H9 (cell line): ENCODE measurements at regions not wholly inside any gene's neighbourhood (a gene's known extent, or its start where the extent isn't known, plus 50 kb on each side); places are given as distances from the start of the nearest gene placed in this dataset.

Experiments used
- DNase-seq: peaks from one replicate; pipeline ENCODE4 v3.0.0-alpha.2; 2017
- H2AFZ ChIP-seq: one replicate; pipeline ENCODE4 v1.6.1; 2013; ENCODE audit warnings: mild to moderate bottlenecking, low read length, control low read depth, moderate library complexity
- H2AK5ac ChIP-seq: 2 replicates; pipeline ENCODE4 v1.6.1; 2013; ENCODE audit warnings: low read length, control low read depth, mixed read lengths; ENCODE audit not compliant: insufficient read length
- H2BK120ac ChIP-seq: one replicate; pipeline ENCODE4 v1.6.1; 2013; ENCODE audit warnings: low read depth, mild to moderate bottlenecking, low read length, control low read depth, inconsistent platforms; ENCODE audit not compliant: poor library complexity, severe bottlenecking
- H2BK12ac ChIP-seq: 2 replicates; pipeline ENCODE4 v1.6.1; 2013; ENCODE audit warnings: low read length, control low read depth, mixed read lengths, low read depth; ENCODE audit not compliant: insufficient read length
- H2BK15ac ChIP-seq: 2 replicates; pipeline ENCODE4 v1.6.1; 2013; ENCODE audit warnings: low read depth, low read length, control low read depth
- H2BK20ac ChIP-seq: one replicate; pipeline ENCODE4 v1.6.1; 2013; ENCODE audit warnings: low read depth, mild to moderate bottlenecking, low read length, control low read depth, inconsistent platforms; ENCODE audit not compliant: poor library complexity, severe bottlenecking
- H2BK5ac ChIP-seq: 2 replicates; pipeline ENCODE4 v1.6.1; 2013; ENCODE audit warnings: low read length, control low read depth, mixed read lengths; ENCODE audit not compliant: insufficient read length
- H3K14ac ChIP-seq: 2 replicates; pipeline ENCODE4 v1.6.1; 2013; ENCODE audit warnings: low read length, control low read depth; ENCODE audit not compliant: insufficient read depth
- H3K18ac ChIP-seq: 2 replicates; pipeline ENCODE4 v1.6.1; 2013; ENCODE audit warnings: low read depth, mild to moderate bottlenecking, mixed read lengths, low read length, control low read depth; ENCODE audit not compliant: insufficient read length
- H3K23ac ChIP-seq: 2 replicates; pipeline ENCODE4 v1.6.1; 2013; ENCODE audit warnings: low read length, control low read depth, mixed read lengths, low read depth; ENCODE audit not compliant: insufficient read length
- H3K23me2 ChIP-seq: 2 replicates; pipeline ENCODE4 v1.6.1; 2013; ENCODE audit warnings: low read depth, mild to moderate bottlenecking, mixed read lengths, low read length, control low read depth; ENCODE audit not compliant: insufficient read length, poor library complexity, severe bottlenecking
- H3K27ac ChIP-seq: 2 replicates; pipeline ENCODE4 v1.5.1; 2013; ENCODE audit warnings: low read length, control low read depth, mixed read lengths, low read depth; ENCODE audit not compliant: insufficient read length
- H3K27me3 ChIP-seq: 2 replicates; pipeline ENCODE4 v1.6.1; 2013; ENCODE audit warnings: low read length, control low read depth, inconsistent platforms; ENCODE audit not compliant: insufficient read depth
- H3K4ac ChIP-seq: 2 replicates; pipeline ENCODE4 v1.6.1; 2013; ENCODE audit warnings: low read depth, mild to moderate bottlenecking, control low read depth, inconsistent platforms, low read length, moderate library complexity
- H3K4me1 ChIP-seq: 2 replicates; pipeline ENCODE4 v1.6.1; 2013; ENCODE audit warnings: low read length, control low read depth, inconsistent platforms; ENCODE audit not compliant: insufficient read depth
- H3K4me2 ChIP-seq: 2 replicates; pipeline ENCODE4 v1.6.1; 2013; ENCODE audit warnings: low read length, control low read depth, mixed read lengths; ENCODE audit not compliant: insufficient read length, insufficient read depth
- H3K56ac ChIP-seq: 2 replicates; pipeline ENCODE4 v1.6.1; 2013; ENCODE audit warnings: low read depth, mild to moderate bottlenecking, mixed read lengths, low read length, control low read depth; ENCODE audit not compliant: insufficient read length
- H3K79me1 ChIP-seq: 2 replicates; pipeline ENCODE4 v1.6.1; 2013; ENCODE audit warnings: low read depth, mild to moderate bottlenecking, moderate library complexity, low read length, control low read depth, inconsistent platforms; ENCODE audit not compliant: insufficient read depth, poor library complexity, severe bottlenecking
- H3K79me2 ChIP-seq: 2 replicates; pipeline ENCODE4 v1.6.1; 2013; ENCODE audit warnings: low read length, control low read depth, inconsistent platforms; ENCODE audit not compliant: insufficient read depth
- H3K9ac ChIP-seq: 2 replicates; pipeline ENCODE4 v1.6.1; 2013; ENCODE audit warnings: low read length, control low read depth, mixed read lengths; ENCODE audit not compliant: insufficient read length; ENCODE audit errors: extremely low read depth
- H3K9me3 ChIP-seq: one replicate; pipeline ENCODE4 v1.6.1; 2013; ENCODE audit warnings: low read depth, low read length, inconsistent platforms; ENCODE audit not compliant: control insufficient read depth
- H3T11ph ChIP-seq: one replicate; pipeline ENCODE4 v1.6.1; 2013; ENCODE audit warnings: mild to moderate bottlenecking, low read length, control low read depth, inconsistent platforms
- H4K20me1 ChIP-seq: one replicate; pipeline ENCODE4 v1.6.1; 2013; ENCODE audit not compliant: control insufficient read depth, insufficient read length, insufficient read depth
- H4K5ac ChIP-seq: 2 replicates; pipeline ENCODE4 v1.6.1; 2013; ENCODE audit warnings: low read depth, mild to moderate bottlenecking, mixed read lengths, low read length, control low read depth; ENCODE audit not compliant: insufficient read length
- H4K8ac ChIP-seq: replicated peaks from 2 replicates; pipeline ENCODE4 v1.6.1; 2013; ENCODE audit warnings: low read length, control low read depth, mixed read lengths, low read depth; ENCODE audit not compliant: insufficient read length
- H4K91ac ChIP-seq: 2 replicates; pipeline ENCODE4 v1.6.1; 2013; ENCODE audit warnings: low read depth, mild to moderate bottlenecking, moderate library complexity, mixed read lengths, low read length, control low read depth; ENCODE audit not compliant: insufficient read length
- H3K27ac Mint-ChIP-seq, 3 experiments: 2 replicates in 2 of 3; 3 replicates in 1 of 3; pipeline ENCODE4 v1.8.0; 2020 to 2021; ENCODE audit warnings: mixed read lengths in 3 of 3, mild to moderate bottlenecking in 1 of 3, moderate library complexity in 1 of 3
- H3K27me3 Mint-ChIP-seq: 2 replicates; pipeline ENCODE4 v1.8.0; 2021; ENCODE audit warnings: low read depth, mild to moderate bottlenecking, moderate library complexity, mixed read lengths
- H3K36me3 Mint-ChIP-seq, 3 experiments: 2 replicates in 2 of 3; 3 replicates in 1 of 3; pipeline ENCODE4 v1.8.0; 2020 to 2021; ENCODE audit warnings: low read depth in 3 of 3, mixed read lengths in 3 of 3; ENCODE audit not compliant: insufficient read depth in 1 of 3
- H3K4me1 Mint-ChIP-seq, 2 experiments: 2 replicates each; pipeline ENCODE4 v1.8.0; 2020; ENCODE audit warnings: mixed read lengths in 2 of 2
- H3K4me3 Mint-ChIP-seq, 2 experiments: 2 replicates in 1 of 2; 3 replicates in 1 of 2; pipeline ENCODE4 v1.8.0; 2020 to 2021; ENCODE audit warnings: mild to moderate bottlenecking in 2 of 2, mixed read lengths in 2 of 2, moderate library complexity in 1 of 2
- H3K9me3 Mint-ChIP-seq, 2 experiments: 2 replicates in 1 of 2; 3 replicates in 1 of 2; pipeline ENCODE4 v1.8.0; 2020; ENCODE audit warnings: mild to moderate bottlenecking in 2 of 2, mixed read lengths in 2 of 2, moderate library complexity in 1 of 2
- WGBS: extraction: QIAGEN DNeasy Blood & Tissue Kit; methylation state at CpG from one replicate; pipeline ENCODE4 v1.1.7; 2013; ENCODE audit warnings: missing lambda C conversion rate, low lambda C conversion rate, mixed read lengths; ENCODE audit not compliant: insufficient read length; ENCODE audit errors: extremely low coverage; 5-methylcytosine and 5-hydroxymethylcytosine counted together
- TF ChIP-seq, protein P1 (sequence below): fragments of 200-600 bp; sonication (generic); conservative IDR thresholded peaks from 3 replicates; pipeline ENCODE4 v1.8.0; 2021; ENCODE audit warnings: antibody characterized with exemption, mild to moderate bottlenecking

DNA sequence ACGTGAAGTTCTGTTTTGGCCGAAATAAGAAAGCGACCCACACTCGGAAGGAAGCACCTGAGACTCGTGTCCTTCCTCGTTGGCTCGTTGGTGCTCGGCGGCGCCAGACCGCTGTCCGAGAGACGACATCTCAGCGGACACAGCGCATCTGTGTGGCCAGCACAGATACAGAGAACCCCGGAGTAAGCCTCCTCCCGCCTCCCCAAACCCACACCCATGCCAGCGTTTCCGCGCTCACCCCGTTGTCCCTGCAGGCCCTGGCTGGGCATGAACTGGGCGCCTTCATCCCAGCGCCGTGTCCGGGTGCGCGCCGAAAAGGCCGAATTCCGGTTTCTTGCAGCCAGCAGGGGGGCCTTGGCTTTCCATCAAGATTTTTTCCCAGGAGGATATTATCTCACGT lies 127.6 kb downstream of the SOX1 start:
- Mint-ChIP-seq H3K9me3 (peaks cover 11 to 12% of the 10 kb centered on the region in 2 experiments), H3K27me3 (peaks cover 39% of the 10 kb centered on the region), H3K4me1 (no peaks in the 10 kb centered on the region), H3K27ac (no peak overlapping the region), H3K4me3 (no peak overlapping the region), H3K36me3 (peaks cover 0 to 14% (median 0%) of the 10 kb centered on the region in 3 experiments; a peak in 4 of 7 replicates)
- Histone ChIP-seq H3K56ac (no peak overlapping the region), H3K27ac (no peak overlapping the region), H3K4me1 (no peaks in the 10 kb centered on the region), H4K91ac (no peak overlapping the region), H3K23ac (no peak overlapping the region), H3T11ph (no peak overlapping the region), H3K14ac (no peak overlapping the region), H3K4me2 (no peak overlapping the region), H4K20me1 (no peaks in the 10 kb centered on the region), H2AK5ac (no peak overlapping the region), H2BK5ac (no peak overlapping the region), H4K5ac (no peak overlapping the region), H3K18ac (no peak overlapping the region), H3K23me2 (no peaks in the 10 kb centered on the region), H3K4ac (no peak overlapping the region), H3K9ac (no peak overlapping the region), H3K79me2 (no peaks in the 10 kb centered on the region), H2BK15ac (no peak overlapping the region), H2BK120ac (no peak overlapping the region), H2BK20ac (no peak overlapping the region), H3K9me3 (no peaks in the 10 kb centered on the region), H4K8ac (no peak overlapping the region), H2BK12ac (no peak overlapping the region), H2AFZ (no peak overlapping the region), H3K27me3 (no peaks in the 10 kb centered on the region), H3K79me1 (no peaks in the 10 kb centered on the region)
- WGBS, result no CpG with 5 or more reads among the region's 31 CpGs
- TF ChIP-seq, protein P1, sequence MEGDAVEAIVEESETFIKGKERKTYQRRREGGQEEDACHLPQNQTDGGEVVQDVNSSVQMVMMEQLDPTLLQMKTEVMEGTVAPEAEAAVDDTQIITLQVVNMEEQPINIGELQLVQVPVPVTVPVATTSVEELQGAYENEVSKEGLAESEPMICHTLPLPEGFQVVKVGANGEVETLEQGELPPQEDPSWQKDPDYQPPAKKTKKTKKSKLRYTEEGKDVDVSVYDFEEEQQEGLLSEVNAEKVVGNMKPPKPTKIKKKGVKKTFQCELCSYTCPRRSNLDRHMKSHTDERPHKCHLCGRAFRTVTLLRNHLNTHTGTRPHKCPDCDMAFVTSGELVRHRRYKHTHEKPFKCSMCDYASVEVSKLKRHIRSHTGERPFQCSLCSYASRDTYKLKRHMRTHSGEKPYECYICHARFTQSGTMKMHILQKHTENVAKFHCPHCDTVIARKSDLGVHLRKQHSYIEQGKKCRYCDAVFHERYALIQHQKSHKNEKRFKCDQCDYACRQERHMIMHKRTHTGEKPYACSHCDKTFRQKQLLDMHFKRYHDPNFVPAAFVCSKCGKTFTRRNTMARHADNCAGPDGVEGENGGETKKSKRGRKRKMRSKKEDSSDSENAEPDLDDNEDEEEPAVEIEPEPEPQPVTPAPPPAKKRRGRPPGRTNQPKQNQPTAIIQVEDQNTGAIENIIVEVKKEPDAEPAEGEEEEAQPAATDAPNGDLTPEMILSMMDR, result no peak
- DNase-seq, result no peak
